GM20000 (cell line): ENCODE measurements at regions not wholly inside any gene's neighbourhood (a gene's known extent, or its start where the extent isn't known, plus 50 kb on each side); places are given as distances from the start of the nearest gene placed in this dataset.

Source experiments
- DNase-seq: peaks from one replicate; pipeline ENCODE4 v3.0.0; 2012; ENCODE audit warnings: low spot score
- CTCF ChIP-seq: IDR thresholded peaks from 2 replicates; pipeline ENCODE4 v1.5.1; 2012; ENCODE audit warnings: mild to moderate bottlenecking, control low read depth; ENCODE audit errors: extremely low read depth, missing control alignments

- DNase-seq = no peak
- no peak for TF ChIP-seq CTCF
Observed at GRCh38 chr2:237190966-237191713, 105.5 kb downstream of the COPS8 start.

- TF ChIP-seq CTCF = no peak
- DNase-seq = no peak
Observed at GRCh38 chr2:237191714-237192081, 106.0 kb downstream of the COPS8 start.

GRCh38 chr2:237192881-237193280, 107.2 kb downstream of the COPS8 start:
- TF ChIP-seq CTCF = no peak
- no peak for DNase-seq

- no peak for DNase-seq
- no peak for TF ChIP-seq CTCF
Observed at GRCh38 chr2:237193436-237193835, 107.7 kb downstream of the COPS8 start.

- TF ChIP-seq CTCF = no peak
- no peak for DNase-seq
Observed at GRCh38 chr2:237194081-237194480, 108.4 kb downstream of the COPS8 start.

- TF ChIP-seq CTCF = no peak
- DNase-seq = no peak
Observed at GRCh38 chr2:237194906-237195305, 109.2 kb downstream of the COPS8 start.

GRCh38 chr2:237195396-237196120, 109.9 kb downstream of the COPS8 start:
- DNase-seq = no peak
- no peak for TF ChIP-seq CTCF
